HG03342 (cell line): ENCODE measurements at regions not wholly inside any gene's neighbourhood (a gene's known extent, or its start where the extent isn't known, plus 50 kb on each side); places are given as distances from the start of the nearest gene placed in this dataset.
A peak's percentile ranks its signal among the peaks of the same experiment; 100 is the strongest.
"Not testable (repeated sequence)": the region's sequence is repeated elsewhere in the genome, so short reads cannot be mapped to it uniquely, and the experiment has no call there.

ENCODE experiments used
- ATAC-seq: cut with Tn5 transposase; IDR thresholded peaks from one replicate; pipeline ENCODE4 v1.9.1; 2021; ENCODE audit warnings: mild to moderate bottlenecking, moderate library complexity; ENCODE audit not compliant: unreplicated experiment

DNA sequence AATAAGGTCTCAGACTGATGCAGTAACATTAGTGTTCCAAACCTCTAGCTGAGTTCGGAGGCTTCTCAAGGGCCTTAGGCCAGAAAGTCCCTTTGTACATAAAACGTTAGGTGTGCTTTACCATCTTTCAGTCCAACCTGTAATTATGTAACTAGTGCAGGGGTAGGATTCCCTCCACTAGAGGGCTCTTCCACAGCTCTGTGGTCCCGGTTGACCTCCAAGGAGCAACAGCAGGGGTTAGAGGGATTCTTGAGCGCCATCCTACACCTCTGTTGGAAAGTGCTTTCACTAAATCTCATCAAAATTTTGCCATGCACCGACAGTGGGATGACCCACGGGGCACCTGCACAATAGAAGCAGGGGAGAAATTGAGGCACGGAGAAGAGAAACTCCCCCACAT, 155.8 kb upstream of the LRP1B start:
- peak; percentile 74 for ATAC-seq

DNA sequence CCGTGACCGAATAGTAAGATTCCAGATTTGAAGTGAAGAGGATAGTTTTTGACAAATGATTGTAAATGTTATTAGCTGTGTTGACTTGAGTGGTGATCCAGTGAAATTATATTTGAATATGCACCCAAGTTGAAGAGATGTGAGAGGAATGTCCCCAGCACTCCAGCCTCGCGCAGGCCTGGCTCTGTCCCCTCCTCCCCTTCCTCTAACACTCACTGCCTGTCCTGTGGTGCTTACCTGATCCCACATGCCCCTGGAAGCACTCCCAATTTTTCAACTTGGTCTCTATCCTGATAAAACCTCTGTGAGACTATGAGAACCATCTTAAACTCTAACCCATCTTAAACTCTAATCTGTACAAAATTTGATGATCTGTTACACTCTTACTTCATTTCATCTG, 154.7 kb upstream of the LRP1B start:
- ATAC-seq, result no peak

DNA sequence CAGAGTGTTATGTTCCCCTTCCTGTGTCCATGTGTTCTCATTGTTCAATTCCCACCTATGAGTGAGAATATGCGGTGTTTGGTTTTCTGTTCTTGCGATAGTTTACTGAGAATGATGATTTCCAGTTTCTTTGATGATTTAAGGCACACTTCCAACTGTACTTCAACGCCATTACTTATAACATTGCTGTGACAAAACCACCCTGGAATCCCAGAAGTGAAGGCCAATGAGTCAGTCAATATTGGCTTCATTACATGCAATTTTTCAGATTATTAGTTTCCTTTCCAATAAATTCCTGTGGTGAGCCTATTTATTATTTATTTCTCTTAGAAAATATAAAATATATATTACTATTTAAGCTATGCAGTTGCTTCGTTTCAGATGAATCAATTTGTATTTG, 153.5 kb upstream of the LRP1B start:
- ATAC-seq, result not testable (repeated sequence)

DNA sequence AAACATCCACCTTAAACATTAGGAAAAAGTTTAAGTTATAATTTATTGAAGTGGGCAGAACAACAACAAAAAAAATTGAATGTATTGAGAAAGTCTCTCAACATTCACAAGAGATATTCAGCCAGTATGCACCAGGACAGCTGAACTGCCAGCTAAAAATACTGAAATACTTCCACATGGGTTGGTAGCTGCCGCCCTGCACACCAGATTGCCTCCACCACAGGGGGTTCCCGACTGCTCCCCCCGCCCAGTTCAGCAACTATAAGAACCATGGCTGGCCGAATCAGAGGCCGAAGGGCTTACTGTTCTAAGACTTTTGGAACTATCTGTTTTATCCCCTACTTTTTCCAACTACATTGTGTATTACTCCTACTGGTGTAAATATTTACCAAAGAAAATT, 150.0 kb upstream of the LRP1B start:
- no peak for ATAC-seq

DNA sequence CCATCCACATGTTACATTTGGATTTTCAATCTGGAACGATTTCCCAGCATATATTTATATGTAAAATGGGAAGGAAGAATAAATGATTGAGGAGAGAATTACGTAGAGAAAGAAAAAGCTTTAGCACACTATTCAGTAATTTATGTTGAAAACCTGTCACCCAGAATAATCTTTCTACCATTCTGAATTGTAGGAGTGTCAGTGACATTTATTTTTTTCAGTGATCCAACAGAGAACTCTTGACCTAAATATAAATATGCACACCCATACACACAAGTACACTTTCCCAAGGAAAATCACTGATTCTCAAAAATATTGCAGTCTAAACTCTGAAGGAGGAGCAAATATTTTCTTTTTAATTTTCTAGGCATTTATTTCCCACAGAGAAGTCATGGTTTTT, 140.2 kb upstream of the LRP1B start:
- ATAC-seq, result no peak

DNA sequence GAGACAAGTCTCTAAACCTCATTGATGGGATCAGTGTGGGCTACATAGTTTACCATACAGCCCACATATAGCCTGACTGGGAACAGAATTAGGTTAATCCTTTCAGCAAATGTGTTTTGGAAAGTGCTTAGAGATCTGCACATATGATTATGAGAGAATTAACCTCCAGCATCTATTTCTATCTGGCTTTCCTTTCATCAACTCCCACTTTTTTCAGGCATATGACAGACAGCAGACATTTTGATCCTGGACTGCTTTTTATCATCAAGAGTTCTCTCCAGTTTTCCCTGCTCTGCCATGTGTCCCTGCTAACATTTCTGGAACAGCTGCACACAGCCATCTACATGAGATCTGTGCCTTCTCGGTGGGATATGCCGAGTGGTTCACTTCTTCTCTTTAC, 139.5 kb upstream of the LRP1B start:
- no peak for ATAC-seq

DNA sequence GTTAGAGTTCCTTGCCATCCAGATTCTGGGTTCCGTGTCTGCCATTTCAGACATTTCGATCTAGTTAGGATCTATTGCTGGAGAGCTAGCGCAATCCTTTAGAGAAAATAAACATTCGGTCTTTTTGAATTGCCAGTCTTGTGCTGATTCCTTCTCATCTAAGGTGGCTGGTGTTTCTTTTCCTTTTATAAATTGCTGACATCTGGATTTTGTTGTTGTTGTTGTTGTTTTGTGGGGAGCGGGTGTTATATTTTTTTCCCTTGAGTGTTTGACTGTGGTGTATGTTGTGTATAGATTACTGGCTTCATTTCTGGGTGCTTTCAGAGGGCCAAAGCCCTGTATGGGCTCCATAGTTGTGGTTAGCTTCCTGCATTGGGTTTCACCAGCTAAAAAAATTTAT, 128.5 kb upstream of the LRP1B start:
- ATAC-seq, result no peak

DNA sequence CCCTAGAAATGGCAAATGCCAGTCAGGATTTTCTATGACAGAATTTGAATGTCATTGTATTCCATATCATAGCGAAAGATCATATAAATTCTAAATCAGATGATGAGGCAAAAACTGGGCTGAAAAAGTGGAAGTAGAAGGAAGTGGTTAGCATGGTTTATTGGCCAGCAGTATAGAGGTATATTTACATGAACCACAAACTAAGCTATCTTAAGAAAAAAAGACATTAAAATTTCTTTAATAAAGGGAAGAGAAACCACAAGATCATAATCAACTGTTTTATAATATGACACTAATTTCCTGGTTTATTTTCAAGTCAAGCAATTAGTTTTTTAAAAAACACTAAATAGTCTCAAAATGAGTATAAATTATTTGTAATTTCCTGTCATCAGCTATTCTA, 123.2 kb upstream of the LRP1B start:
- ATAC-seq, result no peak

DNA sequence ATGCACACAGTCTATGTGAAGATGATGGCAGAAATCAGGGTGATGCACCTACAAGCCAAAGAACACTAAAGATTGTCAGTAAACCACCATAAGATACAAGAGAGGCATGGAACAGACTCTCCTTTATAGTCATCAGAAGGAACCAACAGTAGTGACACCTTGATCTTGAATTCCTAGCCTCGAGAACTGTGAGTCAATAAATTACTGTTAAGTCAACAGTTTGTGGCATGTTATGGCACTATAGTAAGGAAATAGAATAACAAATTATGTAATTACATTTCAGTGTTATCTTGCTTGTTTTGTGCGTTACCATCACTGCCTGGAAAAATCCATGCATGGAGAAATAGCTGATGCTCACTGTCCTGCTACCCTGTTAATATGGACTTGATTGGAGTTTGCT, 110.2 kb upstream of the LRP1B start:
- ATAC-seq, result no peak

DNA sequence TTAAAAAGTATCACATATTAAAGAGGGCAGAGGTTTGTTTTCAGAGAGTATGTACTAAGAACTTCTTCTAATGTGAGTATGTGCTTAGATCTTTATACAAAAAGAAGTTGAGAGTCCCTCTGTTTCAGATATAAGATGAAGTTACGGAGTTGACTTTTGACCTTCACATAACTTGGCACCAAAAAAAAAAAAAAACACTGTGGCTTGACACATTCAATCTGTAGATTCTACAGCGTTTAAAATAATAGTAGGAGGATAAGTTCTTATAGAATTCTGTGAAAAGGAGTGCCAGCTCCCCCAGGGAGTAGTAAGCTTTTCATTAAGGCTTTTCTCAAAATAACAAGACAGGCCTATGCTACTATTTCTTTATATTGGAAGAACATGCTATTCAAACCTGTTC, 105.4 kb upstream of the LRP1B start:
- ATAC-seq, result no peak

DNA sequence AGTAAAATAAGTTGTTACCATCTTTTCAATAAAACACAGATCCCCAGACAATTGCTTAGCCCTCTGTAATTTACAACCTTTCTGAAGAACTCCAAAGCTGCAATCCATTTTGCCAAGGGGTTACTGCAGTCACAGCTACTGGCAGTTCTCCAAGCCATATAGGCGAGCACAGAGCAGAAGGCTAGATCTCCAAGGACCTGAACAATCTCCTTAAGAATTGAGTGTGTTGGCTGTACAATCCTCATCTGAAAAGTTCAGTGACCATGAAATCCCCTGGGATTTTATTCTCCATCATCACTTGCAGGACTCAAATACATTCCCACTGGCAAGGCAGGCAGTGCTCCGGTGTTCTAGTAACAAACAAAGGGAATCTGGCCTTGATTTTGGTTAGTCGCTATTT, 103.9 kb upstream of the LRP1B start:
- no peak for ATAC-seq

DNA sequence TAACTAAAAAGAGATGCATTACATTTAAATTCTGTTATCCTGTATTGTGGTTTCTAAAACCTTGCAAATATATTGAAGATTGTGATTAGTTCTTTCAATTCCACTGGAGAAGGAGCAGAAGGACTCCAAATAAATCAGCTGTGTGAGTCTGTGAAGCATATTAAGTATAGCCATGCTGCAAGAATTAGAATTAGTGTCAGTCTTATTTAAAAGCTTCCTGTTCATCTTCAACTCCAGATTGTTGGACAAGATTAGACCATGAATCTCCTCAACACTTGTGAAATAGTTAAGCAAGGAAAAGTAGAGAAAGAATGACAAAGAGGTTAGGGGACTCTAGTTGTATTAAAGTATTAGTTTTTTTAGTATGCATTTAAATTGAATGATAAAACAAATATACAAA, 92.5 kb upstream of the LRP1B start:
- ATAC-seq, result no peak

DNA sequence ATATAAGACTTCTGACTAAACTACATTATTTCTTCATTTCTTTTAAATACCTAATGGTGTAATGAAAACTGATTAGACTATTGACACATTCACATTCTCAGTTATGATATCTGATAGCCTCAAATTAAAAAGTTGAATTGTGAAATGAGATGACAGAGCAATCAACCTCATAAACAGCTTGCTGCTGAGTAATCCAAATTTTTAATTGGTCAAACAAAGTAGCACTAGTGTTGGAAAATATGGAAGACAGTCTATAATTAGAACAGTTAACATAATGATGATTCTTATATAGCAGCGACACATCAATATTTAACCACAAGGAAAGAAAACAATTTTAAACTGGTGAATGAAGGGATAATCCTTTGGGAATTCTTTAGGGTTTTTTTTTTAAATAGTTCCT, 91.9 kb upstream of the LRP1B start:
- no peak for ATAC-seq

DNA sequence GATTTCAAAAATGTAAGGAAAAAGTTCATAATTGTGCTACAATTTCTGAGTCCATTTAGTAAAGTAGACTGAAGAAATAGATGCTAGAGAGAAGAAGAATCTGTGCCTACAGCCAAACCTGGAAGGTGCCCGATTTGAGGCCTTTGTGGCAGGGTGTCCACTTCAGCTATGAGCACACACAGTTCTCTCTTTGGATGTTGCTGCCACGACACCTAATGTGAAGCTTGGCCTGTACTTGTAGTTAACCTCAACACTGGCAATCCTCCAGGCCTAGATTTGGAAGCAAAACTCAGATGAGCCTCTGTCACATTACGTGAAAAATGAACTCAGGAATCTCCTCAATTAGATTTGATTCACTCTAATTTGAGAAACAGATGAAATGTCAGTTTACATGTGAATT, 90.1 kb upstream of the LRP1B start:
- no peak for ATAC-seq

DNA sequence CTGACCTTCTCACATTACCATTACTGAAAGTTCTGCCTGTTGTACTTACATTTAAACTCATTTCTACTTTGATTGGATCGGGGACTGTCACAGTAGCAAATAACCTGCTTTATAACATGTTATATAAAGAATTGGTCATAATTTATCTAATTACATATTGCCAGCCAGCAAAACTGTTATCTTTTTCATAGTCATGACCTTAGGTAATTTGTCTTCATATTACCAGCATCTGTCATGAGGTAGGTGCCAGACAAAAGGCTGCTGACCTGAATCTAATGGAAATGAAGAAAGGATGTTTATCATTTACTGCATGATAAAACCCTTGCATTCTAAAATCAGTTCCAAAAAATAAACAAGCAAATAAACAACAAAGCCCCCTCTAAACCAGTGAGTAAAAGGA, 89.4 kb upstream of the LRP1B start:
- ATAC-seq, result no peak

DNA sequence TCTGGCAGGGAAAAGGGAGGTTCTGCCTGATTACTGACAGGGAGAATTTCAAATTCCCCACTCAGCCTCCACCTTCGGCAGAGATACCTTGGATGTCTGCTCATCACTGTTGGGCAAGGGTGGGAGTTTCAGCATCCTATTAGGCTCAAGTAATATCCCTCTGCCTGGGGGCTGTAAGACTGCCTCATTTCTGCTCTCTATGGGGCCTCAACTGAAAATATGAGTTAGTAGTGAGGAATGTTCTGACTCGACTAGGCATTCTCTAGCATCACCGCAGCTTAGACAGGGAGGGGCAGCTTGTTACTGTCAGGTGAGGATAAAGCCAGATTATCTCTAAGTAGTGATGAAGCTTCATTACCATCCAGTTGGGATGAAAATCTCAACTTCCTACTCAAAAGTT, 87.7 kb upstream of the LRP1B start:
- no peak for ATAC-seq

DNA sequence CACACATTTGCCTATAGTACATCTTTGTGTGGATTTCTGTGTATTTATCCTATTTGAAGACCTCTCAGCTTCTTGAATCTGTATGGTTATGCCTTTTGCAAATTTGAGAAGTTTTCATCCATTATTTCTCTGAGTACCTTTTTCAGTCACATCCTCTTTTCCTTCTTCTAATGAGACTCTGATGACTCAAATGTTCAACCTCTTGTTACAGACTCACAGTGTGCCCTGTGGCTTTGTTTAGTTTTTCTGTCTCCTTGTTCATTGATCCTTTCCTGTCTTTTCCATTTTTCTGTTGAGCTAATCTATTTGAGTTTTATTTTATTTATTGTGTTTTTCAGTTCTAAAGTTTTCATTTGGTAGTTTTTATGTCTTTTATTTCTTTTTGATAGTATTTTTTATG, 87.0 kb upstream of the LRP1B start:
- no peak for ATAC-seq

DNA sequence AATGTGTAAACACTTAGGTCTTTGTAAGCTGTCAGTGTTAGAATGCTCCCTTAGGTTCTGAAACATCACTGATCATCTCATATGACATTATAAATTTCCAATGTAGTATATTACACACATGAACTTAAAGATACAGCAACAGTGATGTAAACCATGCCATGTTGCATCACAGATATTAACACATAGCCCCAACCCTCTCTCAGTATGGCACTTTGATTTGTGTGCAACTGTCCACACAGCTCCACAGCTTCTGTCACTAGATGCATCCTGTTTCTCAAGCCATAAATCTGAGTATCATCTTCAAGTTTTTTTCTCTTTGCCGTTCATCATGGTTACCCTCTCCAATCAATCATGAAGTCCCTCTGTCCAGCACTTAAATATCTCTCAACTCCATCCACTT, 69.2 kb upstream of the LRP1B start:
- ATAC-seq, result no peak

DNA sequence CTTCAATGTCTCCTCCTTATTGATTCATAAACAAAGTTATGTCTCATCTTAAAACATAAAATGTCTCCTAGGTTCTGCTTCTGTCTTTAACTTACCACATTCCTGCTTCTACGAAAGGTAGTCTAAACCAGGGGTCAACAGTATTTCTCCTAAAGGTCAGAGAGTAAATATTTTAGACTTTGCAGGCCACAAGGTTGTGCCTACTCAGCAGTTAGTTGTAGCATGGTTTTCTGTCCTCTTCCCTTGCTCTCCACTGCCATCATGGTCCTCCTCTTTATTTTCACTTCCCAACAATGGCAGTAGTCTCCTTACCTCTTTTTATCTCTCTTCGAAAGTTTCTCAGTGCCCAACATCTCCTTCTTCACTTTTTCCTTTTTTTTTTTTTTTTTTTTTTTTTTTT, 68.3 kb upstream of the LRP1B start:
- ATAC-seq, result no peak

DNA sequence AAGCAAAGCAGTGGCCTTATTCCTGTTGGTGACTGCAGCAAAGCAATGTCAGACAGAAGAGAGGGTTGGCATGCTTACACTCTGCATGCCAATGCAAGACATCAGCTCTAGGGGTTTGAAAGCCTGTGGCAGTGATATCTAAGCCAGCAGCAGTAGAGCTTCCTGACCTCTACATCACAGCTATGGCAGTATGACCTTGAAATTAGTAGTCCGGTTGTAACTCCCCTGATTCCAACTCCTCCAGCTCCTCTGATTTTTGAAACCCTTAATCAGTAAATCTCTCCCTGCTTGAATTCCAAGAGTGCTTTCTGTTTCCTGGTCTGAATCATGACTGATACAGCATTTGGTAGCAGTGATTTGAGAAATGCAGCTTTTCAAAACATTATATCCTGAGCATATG, 60.0 kb upstream of the LRP1B start:
- no peak for ATAC-seq

DNA sequence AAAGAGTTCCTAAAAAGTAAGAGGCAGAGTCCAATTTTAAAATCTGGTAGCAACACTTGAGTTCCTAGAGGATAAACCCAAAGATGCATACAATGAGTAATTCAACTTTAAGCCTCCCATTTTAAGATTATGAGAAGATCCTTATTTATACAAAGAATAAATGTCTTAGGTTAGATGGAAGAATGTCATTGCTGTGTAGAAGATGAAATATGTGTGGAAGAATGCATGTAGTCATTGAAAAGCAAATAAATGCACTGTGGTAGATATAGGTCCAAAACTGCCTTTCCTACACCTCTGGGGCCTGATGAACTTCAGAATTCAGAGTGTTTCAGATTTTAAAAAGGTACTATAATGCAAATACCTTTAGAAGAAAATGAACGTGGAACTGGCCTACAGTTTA, 58.7 kb upstream of the LRP1B start:
- ATAC-seq, result no peak

DNA sequence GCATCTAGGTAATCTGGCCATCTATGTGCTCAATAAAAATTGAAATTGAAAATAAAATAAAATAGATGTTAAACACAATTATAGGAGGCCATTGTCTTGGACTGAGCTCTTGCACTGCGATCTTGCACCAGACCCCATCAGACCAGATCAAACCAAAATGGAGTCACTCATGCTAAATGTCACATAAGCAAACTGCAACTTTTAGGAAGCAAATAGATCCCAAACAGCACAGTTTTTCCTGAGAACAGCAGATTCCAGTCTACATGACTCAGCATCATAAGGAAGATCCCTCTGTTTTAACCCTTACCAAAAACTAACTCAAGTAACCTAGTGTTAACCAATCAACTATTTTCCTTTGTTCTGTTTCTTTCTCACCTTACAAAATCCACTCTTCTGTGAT, 57.7 kb upstream of the LRP1B start:
- no peak for ATAC-seq

DNA sequence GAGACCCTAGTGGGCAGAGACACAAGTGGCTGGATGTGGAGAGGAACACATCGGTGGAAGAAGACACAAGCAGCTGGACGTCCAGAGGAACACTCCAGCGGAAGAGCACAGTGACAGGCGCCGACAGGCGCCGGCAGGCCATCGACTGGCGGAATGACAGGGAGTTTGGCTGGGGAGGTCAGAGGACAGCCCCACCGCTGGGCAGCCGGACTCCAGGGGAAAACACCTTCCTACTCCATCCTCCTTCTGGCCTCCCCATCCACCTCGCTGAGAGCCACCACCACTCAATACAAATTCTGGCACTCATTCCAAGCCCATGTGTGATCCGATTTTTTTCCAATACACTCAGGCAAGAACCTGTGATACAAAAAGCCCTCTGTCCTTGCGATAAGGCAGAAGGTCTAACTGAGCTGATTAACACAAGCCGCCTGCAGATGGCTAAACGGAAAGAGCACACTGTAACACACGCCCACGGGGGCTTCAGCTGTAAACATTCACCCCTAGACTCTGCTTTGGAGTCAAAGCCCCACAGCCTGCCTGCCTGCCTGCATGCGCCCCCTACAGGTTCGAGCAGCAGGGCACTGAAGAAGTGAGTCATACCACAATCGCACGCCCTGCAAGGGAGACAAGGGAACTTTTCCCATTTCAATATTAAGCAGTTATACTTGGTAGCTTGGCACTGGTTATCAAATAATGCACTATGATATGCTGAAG, 50.2 kb upstream of the LRP1B start:
- no peak for ATAC-seq
